ENCODE measurements at regions not wholly inside any gene's neighbourhood (a gene's known extent, or its start where the extent isn't known, plus 50 kb on each side); places are given as distances from the start of the nearest gene placed in this dataset.

DNA sequence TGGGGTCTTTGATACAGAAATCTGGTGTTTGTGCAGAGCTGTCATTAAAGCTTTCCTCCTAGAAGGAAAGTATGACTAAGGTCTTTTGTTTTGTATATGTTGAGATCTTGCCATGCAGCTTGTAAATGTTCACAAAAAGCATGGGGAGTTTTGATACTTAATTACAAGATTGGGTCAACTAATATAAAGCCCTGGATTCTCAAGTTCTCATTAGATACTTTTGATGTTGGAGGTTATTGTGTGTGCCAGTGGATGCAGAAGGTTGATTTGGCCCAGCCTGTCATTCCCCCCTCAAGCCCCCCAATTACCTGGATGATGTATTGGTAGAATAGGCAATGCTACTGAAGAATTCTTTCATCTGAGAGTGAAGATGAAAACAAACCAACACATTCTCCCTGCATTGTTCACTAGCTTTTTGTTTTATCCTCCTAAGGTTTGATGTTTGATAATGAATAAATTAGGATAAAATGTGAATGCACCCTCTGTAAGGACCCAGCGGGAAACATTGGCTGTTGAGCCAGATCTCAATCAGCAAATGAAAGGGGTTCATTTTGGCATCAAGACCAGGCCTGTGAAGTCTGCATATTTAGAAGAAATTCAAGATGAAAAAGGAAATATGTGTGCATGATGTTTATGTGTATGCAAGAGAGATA, 61.9 kb upstream of the ADAMTS19 start:
- H3K4me3 ChIP-seq (replicated peaks in 1 of 3; ENCODE audit: low read depth in 2 of 3, low read length in 3 of 3): no peak overlapping the region
- H3K4me1 ChIP-seq (ENCODE audit: control insufficient read depth in 1 of 2, insufficient read depth in 2 of 2, low read length in 2 of 2): no peaks in the 10 kb centered on the region
- no peaks in the 10 kb centered on the region for H3K27me3 ChIP-seq (ENCODE audit: control insufficient read depth in 2 of 2, insufficient read depth in 2 of 2, low read length in 2 of 2)
- H3K27me3 Mint-ChIP-seq (ENCODE audit: low read depth in 3 of 3): no peaks in the 10 kb centered on the region
- DNase-seq: no peak
- H3K4me2 ChIP-seq (replicated peaks; ENCODE audit: extremely low read depth, low read length, poor library complexity, severe bottlenecking): no peak overlapping the region
- H4K20me1 ChIP-seq (ENCODE audit: insufficient read depth, low read length): no peaks in the 10 kb centered on the region
- peaks cover 0 to 5% of the 10 kb centered on the region in 2 donors for H3K9me3 ChIP-seq (replicated peaks in 1 of 2; ENCODE audit: control insufficient read depth in 1 of 2, insufficient read depth in 1 of 2, low read length in 2 of 2)
- WGBS (ENCODE audit: insufficient coverage): 89% methylated on average over 1 of the region's 1 CpG
- H3K36me3 Mint-ChIP-seq: no peaks in the 10 kb centered on the region
- no peaks in the 10 kb centered on the region for H3K79me2 ChIP-seq (ENCODE audit: insufficient read depth, low read length)
- H3K27ac Mint-ChIP-seq: no peak overlapping the region
- no peaks in the 10 kb centered on the region for H3K36me3 ChIP-seq (replicated peaks in 1 of 2; ENCODE audit: control insufficient read depth in 1 of 2, insufficient read depth in 2 of 2, low read length in 2 of 2)
- no peak overlapping the region for H3K27ac ChIP-seq (ENCODE audit: low read depth in 1 of 2, low read length in 2 of 2)
- intact Hi-C loops (cut with micrococcal nuclease): no loop called here
- peaks cover 0 to 11% (median 0%) of the 10 kb centered on the region in 7 donors for H3K9me3 Mint-ChIP-seq
- no peak for TF ChIP-seq CTCF (IDR thresholded peaks at IDR 0.05)
- no peak overlapping the region for H3K4me3 Mint-ChIP-seq
- H2AFZ ChIP-seq (ENCODE audit: insufficient read depth, low read depth, low read length, poor library complexity, severe bottlenecking): no peak overlapping the region
- no peaks in the 10 kb centered on the region for H3K4me1 Mint-ChIP-seq
- no peak overlapping the region for H3K9ac ChIP-seq (ENCODE audit: insufficient read depth, low read length, poor library complexity, severe bottlenecking)

- H3K27ac ChIP-seq (ENCODE audit: low read depth in 1 of 2, low read length in 2 of 2): no peak overlapping the region
- H4K20me1 ChIP-seq (ENCODE audit: insufficient read depth, low read length): no peaks in the 10 kb centered on the region
- intact Hi-C loops (cut with micrococcal nuclease): no loop called here
- Mint-ChIP-seq H3K4me3 (no peak overlapping the region), H3K27ac (no peak overlapping the region), H3K4me1 (no peaks in the 10 kb centered on the region), H3K27me3 (ENCODE audit: low read depth in 3 of 3) (no peaks in the 10 kb centered on the region), H3K36me3 (no peaks in the 10 kb centered on the region), H3K9me3 (peaks cover 0 to 11% (median 0%) of the 10 kb centered on the region in 7 donors)
- H3K9ac ChIP-seq (ENCODE audit: insufficient read depth, low read length, poor library complexity, severe bottlenecking): no peak overlapping the region
- TF ChIP-seq CTCF (IDR thresholded peaks at IDR 0.05): no peak
- peaks cover 0 to 5% of the 10 kb centered on the region in 2 donors for H3K9me3 ChIP-seq (replicated peaks in 1 of 2; ENCODE audit: control insufficient read depth in 1 of 2, insufficient read depth in 1 of 2, low read length in 2 of 2)
- no peaks in the 10 kb centered on the region for H3K27me3 ChIP-seq (ENCODE audit: control insufficient read depth in 2 of 2, insufficient read depth in 2 of 2, low read length in 2 of 2)
- H3K4me3 ChIP-seq (replicated peaks in 1 of 3; ENCODE audit: low read depth in 2 of 3, low read length in 3 of 3): no peak overlapping the region
- no peak overlapping the region for H2AFZ ChIP-seq (ENCODE audit: insufficient read depth, low read depth, low read length, poor library complexity, severe bottlenecking)
- H3K4me2 ChIP-seq (replicated peaks; ENCODE audit: extremely low read depth, low read length, poor library complexity, severe bottlenecking): no peak overlapping the region
- DNase-seq: no peak
- no CpG with 5 or more reads among the region's 2 CpGs for WGBS (ENCODE audit: insufficient coverage)
- H3K4me1 ChIP-seq (ENCODE audit: control insufficient read depth in 1 of 2, insufficient read depth in 2 of 2, low read length in 2 of 2): no peaks in the 10 kb centered on the region
- no peaks in the 10 kb centered on the region for H3K36me3 ChIP-seq (replicated peaks in 1 of 2; ENCODE audit: control insufficient read depth in 1 of 2, insufficient read depth in 2 of 2, low read length in 2 of 2)
- no peaks in the 10 kb centered on the region for H3K79me2 ChIP-seq (ENCODE audit: insufficient read depth, low read length)
Measured at GRCh38 chr5:129399069-129399468, 61.0 kb upstream of the ADAMTS19 start.
